Neural progenitor cell (in vitro differentiated cells): ENCODE measurements at regions not wholly inside any gene's neighbourhood (a gene's known extent, or its start where the extent isn't known, plus 50 kb on each side); places are given as distances from the start of the nearest gene placed in this dataset.

Source experiments
- DNase-seq: peaks from one replicate; pipeline ENCODE4 v3.0.0-alpha.2; 2016; ENCODE audit warnings: low spot score
- H2AFZ ChIP-seq: fragments of 200-600 bp; sonication (generic); replicated peaks from 2 replicates; pipeline ENCODE4 v1.6.1; 2016; ENCODE audit warnings: antibody characterized with exemption
- H3F3A ChIP-seq: fragments of 200-600 bp; sonication (generic); 2 replicates; pipeline ENCODE4 v1.6.1; 2016; ENCODE audit warnings: antibody characterized with exemption, low read depth
- H3K27ac ChIP-seq: fragments of 200-600 bp; sonication (generic); 2 replicates; pipeline ENCODE4 v1.5.1; 2016; ENCODE audit warnings: mild to moderate bottlenecking
- H3K27me3 ChIP-seq: fragments of 200-600 bp; sonication (generic); 2 replicates; pipeline ENCODE4 v1.6.1; 2016; ENCODE audit warnings: mild to moderate bottlenecking, moderate library complexity
- H3K36me3 ChIP-seq: fragments of 200-600 bp; sonication (generic); 2 replicates; pipeline ENCODE4 v1.5.1; 2016
- H3K4me1 ChIP-seq: fragments of 200-600 bp; sonication (generic); 2 replicates; pipeline ENCODE4 v1.6.1; 2016; ENCODE audit warnings: mixed run types
- H3K4me2 ChIP-seq: fragments of 200-600 bp; sonication (generic); 2 replicates; pipeline ENCODE4 v1.6.1; 2016
- H3K4me3 ChIP-seq: fragments of 200-600 bp; sonication (generic); 2 replicates; pipeline ENCODE4 v1.5.1; 2016
- H3K79me2 ChIP-seq: fragments of 200-600 bp; sonication (generic); 2 replicates; pipeline ENCODE4 v1.6.1; 2016; ENCODE audit warnings: low read depth
- H3K9ac ChIP-seq: fragments of 200-600 bp; sonication (generic); 2 replicates; pipeline ENCODE4 v1.6.1; 2016
- H3K9me3 ChIP-seq: fragments of 200-600 bp; sonication (generic); 2 replicates; pipeline ENCODE4 v1.5.1; 2016; ENCODE audit warnings: low read depth
- H4K20me1 ChIP-seq: fragments of 200-600 bp; sonication (generic); 2 replicates; pipeline ENCODE4 v1.6.1; 2016; ENCODE audit warnings: low read depth
- H3K27ac Mint-ChIP-seq: 3 replicates; pipeline ENCODE4 v1.8.0; 2021; ENCODE audit warnings: mixed read lengths
- H3K27me3 Mint-ChIP-seq: 2 replicates; pipeline ENCODE4 v1.8.0; 2022; ENCODE audit warnings: low read depth, mild to moderate bottlenecking, inconsistent platforms, moderate library complexity, mixed read lengths; ENCODE audit not compliant: insufficient read depth
- H3K36me3 Mint-ChIP-seq: 3 replicates; pipeline ENCODE4 v1.8.0; 2021; ENCODE audit warnings: mixed read lengths
- H3K4me1 Mint-ChIP-seq: 3 replicates; pipeline ENCODE4 v1.8.0; 2021; ENCODE audit warnings: mixed read lengths
- H3K4me3 Mint-ChIP-seq: 3 replicates; pipeline ENCODE4 v1.8.0; 2021; ENCODE audit warnings: mild to moderate bottlenecking, moderate library complexity, mixed read lengths
- H3K9me3 Mint-ChIP-seq: 3 replicates; pipeline ENCODE4 v1.8.0; 2020; ENCODE audit warnings: mixed read lengths
- CTCF ChIP-seq: fragments of 200-600 bp; sonication (generic); IDR thresholded peaks from 2 replicates; pipeline ENCODE4 v1.5.1; 2017; ENCODE audit warnings: antibody characterized with exemption, mild to moderate bottlenecking
- EZH2 ChIP-seq: fragments of 200-600 bp; sonication (generic); IDR thresholded peaks from 2 replicates; pipeline ENCODE4 v1.6.1; 2017; ENCODE audit warnings: antibody characterized with exemption, mild to moderate bottlenecking, moderate library complexity
- EZH2phosphoT487 ChIP-seq: fragments of 200-600 bp; sonication (generic); IDR thresholded peaks from 2 replicates; pipeline ENCODE4 v1.6.1; 2017; ENCODE audit warnings: antibody characterized with exemption

- H3K36me3 Mint-ChIP-seq, result no peaks in the 10 kb centered on the region
- H3K4me2 ChIP-seq, result no peak overlapping the region
- H3K9me3 ChIP-seq, result no peaks in the 10 kb centered on the region
- H3K9me3 Mint-ChIP-seq, result no peaks in the 10 kb centered on the region
- no peak overlapping the region for H3K4me3 Mint-ChIP-seq
- H3K27ac ChIP-seq, result no peak overlapping the region
- no peak overlapping the region for H3K27ac Mint-ChIP-seq
- no peaks in the 10 kb centered on the region for H3F3A ChIP-seq
- H3K4me1 ChIP-seq, result no peaks in the 10 kb centered on the region
- no peaks in the 10 kb centered on the region for H3K36me3 ChIP-seq
- no peaks in the 10 kb centered on the region for H4K20me1 ChIP-seq
- no peak overlapping the region for H2AFZ ChIP-seq
- no peaks in the 10 kb centered on the region for H3K79me2 ChIP-seq
- no peaks in the 10 kb centered on the region for H3K4me1 Mint-ChIP-seq
- no peaks in the 10 kb centered on the region for H3K27me3 Mint-ChIP-seq
- no peak for DNase-seq
- no peak overlapping the region for H3K9ac ChIP-seq
- H3K27me3 ChIP-seq, result no peaks in the 10 kb centered on the region
- no peak for TF ChIP-seq EZH2phosphoT487
- TF ChIP-seq EZH2, result no peak
- no peak for TF ChIP-seq CTCF
- no peak overlapping the region for H3K4me3 ChIP-seq
These were observed 75.5 kb upstream of the MAOA start for GRCh38 chrX:43580621-43581020.

GRCh38 chrX:43581167-43581566 is 74.9 kb upstream of the MAOA start:
- no peaks in the 10 kb centered on the region for H3K27me3 Mint-ChIP-seq
- DNase-seq, result no peak
- H3K27me3 ChIP-seq, result no peaks in the 10 kb centered on the region
- no peaks in the 10 kb centered on the region for H3K9me3 ChIP-seq
- H3K4me1 Mint-ChIP-seq, result no peaks in the 10 kb centered on the region
- no peaks in the 10 kb centered on the region for H3K9me3 Mint-ChIP-seq
- H3K36me3 ChIP-seq, result no peaks in the 10 kb centered on the region
- no peak overlapping the region for H3K4me3 Mint-ChIP-seq
- no peak for TF ChIP-seq EZH2
- no peak for TF ChIP-seq EZH2phosphoT487
- H3K27ac Mint-ChIP-seq, result no peak overlapping the region
- H3K4me2 ChIP-seq, result no peak overlapping the region
- H2AFZ ChIP-seq, result no peak overlapping the region
- H3K36me3 Mint-ChIP-seq, result no peaks in the 10 kb centered on the region
- no peaks in the 10 kb centered on the region for H4K20me1 ChIP-seq
- no peaks in the 10 kb centered on the region for H3K79me2 ChIP-seq
- no peak overlapping the region for H3K4me3 ChIP-seq
- H3K9ac ChIP-seq, result no peak overlapping the region
- H3F3A ChIP-seq, result no peaks in the 10 kb centered on the region
- no peaks in the 10 kb centered on the region for H3K4me1 ChIP-seq
- H3K27ac ChIP-seq, result no peak overlapping the region

- Mint-ChIP-seq H3K9me3 (no peaks in the 10 kb centered on the region), H3K27me3 (no peaks in the 10 kb centered on the region), H3K36me3 (no peaks in the 10 kb centered on the region), H3K4me1 (no peaks in the 10 kb centered on the region), H3K4me3 (no peak overlapping the region), H3K27ac (no peak overlapping the region)
- TF ChIP-seq CTCF (no peak), EZH2phosphoT487 (no peak), EZH2 (no peak)
- Histone ChIP-seq H3K4me1 (no peaks in the 10 kb centered on the region), H3K9me3 (no peaks in the 10 kb centered on the region), H3K9ac (no peak overlapping the region), H3K4me2 (no peak overlapping the region), H3K79me2 (no peaks in the 10 kb centered on the region), H4K20me1 (no peaks in the 10 kb centered on the region), H3K27me3 (no peaks in the 10 kb centered on the region), H2AFZ (no peak overlapping the region), H3K4me3 (no peak overlapping the region), H3K27ac (no peak overlapping the region), H3F3A (no peaks in the 10 kb centered on the region), H3K36me3 (no peaks in the 10 kb centered on the region)
- DNase-seq, result no peak
These were observed 74.1 kb upstream of the MAOA start for GRCh38 chrX:43581888-43582539.

- no peaks in the 10 kb centered on the region for H3K79me2 ChIP-seq
These were observed 73.6 kb upstream of the MAOA start for GRCh38 chrX:43582540-43582913.

More at GRCh38 chrX:43582540-43582913, 73.6 kb upstream of the MAOA start:
- no peaks in the 10 kb centered on the region for H3K27me3 ChIP-seq
- H3K4me2 ChIP-seq, result no peak overlapping the region
- H3K36me3 Mint-ChIP-seq, result no peaks in the 10 kb centered on the region
- no peaks in the 10 kb centered on the region for H4K20me1 ChIP-seq
- no peaks in the 10 kb centered on the region for H3K36me3 ChIP-seq
- DNase-seq, result no peak
- no peaks in the 10 kb centered on the region for H3K27me3 Mint-ChIP-seq
- H3K27ac Mint-ChIP-seq, result no peak overlapping the region
- H3K9ac ChIP-seq, result no peak overlapping the region
- H3K27ac ChIP-seq, result no peak overlapping the region
- no peaks in the 10 kb centered on the region for H3K4me1 ChIP-seq
- no peaks in the 10 kb centered on the region for H3F3A ChIP-seq
- TF ChIP-seq EZH2phosphoT487, result no peak
- no peak overlapping the region for H2AFZ ChIP-seq
- no peaks in the 10 kb centered on the region for H3K9me3 ChIP-seq
- no peaks in the 10 kb centered on the region for H3K4me1 Mint-ChIP-seq
- H3K4me3 ChIP-seq, result no peak overlapping the region
- H3K4me3 Mint-ChIP-seq, result no peak overlapping the region
- no peaks in the 10 kb centered on the region for H3K9me3 Mint-ChIP-seq
